Peyer's patch (tissue), 4 donors: ENCODE measurements at regions not wholly inside any gene's neighbourhood (a gene's known extent, or its start where the extent isn't known, plus 50 kb on each side); places are given as distances from the start of the nearest gene placed in this dataset.
"Not testable (repeated sequence)": the region's sequence is repeated elsewhere in the genome, so short reads cannot be mapped to it uniquely, and the experiment has no call there.

Source experiments
- DNase-seq, 3 donors: peaks; one replicate each; pipeline ENCODE4 v3.0.0-alpha.2; 2017 to 2019
- H3K27ac ChIP-seq, 4 donors: fragments of 200-600 bp; sonication (generic); one replicate each; pipeline ENCODE4 v1.5.1; 2016 to 2019
- H3K27me3 ChIP-seq, 2 donors: fragments of 200-600 bp; sonication (generic); one replicate each; pipeline ENCODE4 v1.5.1; 2019
- H3K36me3 ChIP-seq, 3 donors: fragments of 200-600 bp; sonication (generic); one replicate each; pipeline ENCODE4 v1.5.1; 2016 to 2019
- H3K4me1 ChIP-seq, 4 donors: fragments of 200-600 bp; sonication (generic); one replicate each; pipeline ENCODE4 v1.5.1; 2016 to 2019
- H3K4me3 ChIP-seq, 4 donors: fragments of 200-600 bp; sonication (generic); 1 replicate in 3 of 4; 2 replicates in 1 of 4; pipeline ENCODE4 v1.5.1; 2016 to 2019; ENCODE audit warnings: mild to moderate bottlenecking in 1 of 4
- H3K9me3 ChIP-seq, 4 donors: fragments of 200-600 bp; sonication (generic); one replicate each; pipeline ENCODE4 v1.5.1; 2016 to 2019; ENCODE audit warnings: mild to moderate bottlenecking in 1 of 4
- POLR2A ChIP-seq, 2 donors: fragments of 450-650 bp; IDR thresholded peaks; one replicate each; pipeline ENCODE4 v1.5.1; 2017; ENCODE audit warnings: antibody characterized with exemption in 2 of 2, mild to moderate bottlenecking in 2 of 2, moderate library complexity in 2 of 2
- TF ChIP-seq, protein P1 (sequence below), 6 experiments: fragments of 450-650 bp in 4 of 6; fragments of 200-600 bp in 2 of 6; sonication (generic) in 1 of 6; IDR thresholded peaks; one replicate each; pipeline ENCODE4 v1.5.1; 2017 to 2019; ENCODE audit warnings: antibody characterized with exemption in 6 of 6, mild to moderate bottlenecking in 3 of 6, moderate library complexity in 1 of 6

- no peak overlapping the region for H3K4me3 ChIP-seq
- no peak for DNase-seq
- TF ChIP-seq, protein P1, sequence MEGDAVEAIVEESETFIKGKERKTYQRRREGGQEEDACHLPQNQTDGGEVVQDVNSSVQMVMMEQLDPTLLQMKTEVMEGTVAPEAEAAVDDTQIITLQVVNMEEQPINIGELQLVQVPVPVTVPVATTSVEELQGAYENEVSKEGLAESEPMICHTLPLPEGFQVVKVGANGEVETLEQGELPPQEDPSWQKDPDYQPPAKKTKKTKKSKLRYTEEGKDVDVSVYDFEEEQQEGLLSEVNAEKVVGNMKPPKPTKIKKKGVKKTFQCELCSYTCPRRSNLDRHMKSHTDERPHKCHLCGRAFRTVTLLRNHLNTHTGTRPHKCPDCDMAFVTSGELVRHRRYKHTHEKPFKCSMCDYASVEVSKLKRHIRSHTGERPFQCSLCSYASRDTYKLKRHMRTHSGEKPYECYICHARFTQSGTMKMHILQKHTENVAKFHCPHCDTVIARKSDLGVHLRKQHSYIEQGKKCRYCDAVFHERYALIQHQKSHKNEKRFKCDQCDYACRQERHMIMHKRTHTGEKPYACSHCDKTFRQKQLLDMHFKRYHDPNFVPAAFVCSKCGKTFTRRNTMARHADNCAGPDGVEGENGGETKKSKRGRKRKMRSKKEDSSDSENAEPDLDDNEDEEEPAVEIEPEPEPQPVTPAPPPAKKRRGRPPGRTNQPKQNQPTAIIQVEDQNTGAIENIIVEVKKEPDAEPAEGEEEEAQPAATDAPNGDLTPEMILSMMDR (IDR thresholded peaks at IDR 0.05) = no peak
- TF ChIP-seq POLR2A (IDR thresholded peaks at IDR 0.05) = no peak
- no peaks in the 10 kb centered on the region for H3K9me3 ChIP-seq
- H3K27me3 ChIP-seq = no peaks in the 10 kb centered on the region
- no peaks in the 10 kb centered on the region for H3K36me3 ChIP-seq
- no peaks in the 10 kb centered on the region for H3K4me1 ChIP-seq
- H3K27ac ChIP-seq = no peak overlapping the region
Observed at GRCh38 chr4:106530821-106531220, 162.2 kb upstream of the GIMD1 start.

DNA sequence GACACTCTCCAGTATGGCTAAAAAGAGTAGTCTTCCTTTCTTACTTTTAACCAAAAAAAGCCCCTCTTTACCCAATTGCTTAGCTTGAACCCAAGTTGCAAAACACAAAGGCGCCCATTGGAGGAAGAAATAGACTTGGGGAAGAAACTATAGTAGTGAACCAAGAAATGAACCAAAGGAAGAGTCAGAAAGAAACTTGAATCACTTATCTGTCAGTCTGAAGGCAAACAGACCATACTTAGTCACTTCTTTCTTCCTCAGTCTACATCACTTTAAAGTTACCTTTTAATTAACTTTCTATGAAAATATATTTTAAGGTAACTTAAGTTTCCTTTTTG lies 161.4 kb upstream of the GIMD1 start:
- TF ChIP-seq POLR2A (IDR thresholded peaks at IDR 0.05) = no peak
- TF ChIP-seq, protein P1 (IDR thresholded peaks at IDR 0.05) = no peak
- Histone ChIP-seq H3K4me1 (no peaks in the 10 kb centered on the region), H3K4me3 (no peak overlapping the region), H3K27ac (no peak overlapping the region), H3K36me3 (no peaks in the 10 kb centered on the region), H3K27me3 (no peaks in the 10 kb centered on the region), H3K9me3 (no peaks in the 10 kb centered on the region)
- DNase-seq = no peak

DNA sequence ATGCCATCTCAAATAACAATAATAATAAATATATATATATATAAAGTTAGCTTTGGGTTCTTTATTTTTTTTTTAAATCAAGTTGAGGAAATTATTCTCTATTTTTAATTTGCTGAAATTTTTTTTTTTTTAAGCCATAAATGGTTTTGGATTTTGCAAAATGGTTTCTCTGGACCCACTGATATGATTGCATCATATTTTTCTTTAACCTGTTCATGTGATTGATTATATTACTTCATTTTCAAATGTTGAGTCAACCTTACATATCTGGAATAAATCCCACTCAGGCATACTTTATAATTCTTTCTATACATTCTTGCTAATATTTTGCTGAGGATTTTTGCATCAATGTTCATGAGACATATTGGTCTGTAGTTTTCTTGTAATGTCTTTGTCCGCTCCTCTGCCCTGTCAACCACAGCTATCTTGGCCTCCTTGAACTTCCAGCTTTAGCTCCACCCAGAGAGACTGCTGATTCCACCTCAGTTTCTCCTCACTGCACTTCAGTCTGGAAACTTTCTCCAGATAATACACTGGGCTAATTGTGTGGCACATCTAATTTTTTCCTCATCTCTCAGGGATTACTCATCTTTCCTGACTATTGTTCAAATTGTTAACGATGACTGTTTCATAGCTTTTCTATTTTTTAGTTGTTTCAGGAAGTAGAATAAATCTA lies 160.9 kb upstream of the GIMD1 start:
- no peaks in the 10 kb centered on the region for H3K9me3 ChIP-seq
- no peaks in the 10 kb centered on the region for H3K27me3 ChIP-seq
- TF ChIP-seq, protein P1 (IDR thresholded peaks at IDR 0.05) = no peak
- TF ChIP-seq POLR2A (IDR thresholded peaks at IDR 0.05) = no peak
- no peak overlapping the region for H3K27ac ChIP-seq
- no peaks in the 10 kb centered on the region for H3K4me1 ChIP-seq
- no peak overlapping the region for H3K4me3 ChIP-seq
- DNase-seq = no peak
- no peaks in the 10 kb centered on the region for H3K36me3 ChIP-seq

DNA sequence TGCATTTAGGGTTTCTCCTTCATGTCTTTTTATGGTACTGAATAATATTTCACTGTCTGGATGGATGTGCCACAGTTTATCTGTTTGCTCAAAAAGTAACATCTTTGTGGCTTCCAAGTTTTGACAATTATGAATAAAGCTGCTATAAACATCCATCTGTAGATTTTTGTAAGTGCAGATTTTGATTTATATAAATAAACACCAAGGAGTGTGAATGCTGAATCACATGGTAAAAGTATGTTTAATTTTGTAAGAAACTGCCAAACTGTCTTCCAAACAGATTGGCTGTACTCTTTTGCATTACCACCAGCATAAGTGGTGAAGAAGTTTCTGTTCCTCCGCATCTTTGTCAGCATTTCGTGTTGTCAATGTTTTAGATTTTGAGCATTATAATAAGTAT lies 158.7 kb upstream of the GIMD1 start:
- H3K27ac ChIP-seq = no peak overlapping the region
- DNase-seq = no peak
- no peaks in the 10 kb centered on the region for H3K27me3 ChIP-seq

DNA sequence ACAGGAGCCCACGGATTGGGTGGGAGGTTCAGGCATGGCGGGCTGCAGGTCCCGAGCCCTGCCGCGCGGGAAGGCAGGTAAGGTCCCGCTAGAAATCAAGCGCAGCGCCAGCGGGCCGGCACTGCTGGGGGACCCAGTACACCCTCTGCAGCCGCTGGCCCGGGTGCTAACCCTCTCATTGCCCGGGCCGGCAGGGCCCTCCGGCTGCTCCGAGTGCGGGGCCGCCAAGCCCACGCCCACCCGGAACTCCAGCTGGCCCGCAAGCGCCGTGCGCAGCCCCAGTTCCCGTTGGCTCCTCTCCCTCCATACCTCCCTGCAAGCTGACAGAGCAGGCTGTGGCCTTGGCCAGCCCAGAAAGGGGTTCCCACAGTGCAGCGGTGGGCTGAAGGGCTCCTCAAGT lies 156.8 kb upstream of the GIMD1 start:
- H3K27ac ChIP-seq, H3K36me3 ChIP-seq, DNase-seq, H3K9me3 ChIP-seq, H3K4me3 ChIP-seq, H3K4me1 ChIP-seq, H3K27me3 ChIP-seq: not testable (repeated sequence)

More for the DNA sequence above, 158.7 kb upstream of the GIMD1 start:
- Histone ChIP-seq H3K36me3 (no peaks in the 10 kb centered on the region), H3K9me3 (no peaks in the 10 kb centered on the region), H3K4me1 (no peaks in the 10 kb centered on the region), H3K4me3 (no peak overlapping the region)
- no peak for TF ChIP-seq POLR2A (IDR thresholded peaks at IDR 0.05)
- TF ChIP-seq, protein P1 (IDR thresholded peaks at IDR 0.05) = no peak

GRCh38 chr4:106524772-106525171 lies 156.2 kb upstream of the GIMD1 start:
- DNase-seq, H3K27ac ChIP-seq, H3K9me3 ChIP-seq: not testable (repeated sequence)

GRCh38 chr4:106522839-106523238 lies 154.3 kb upstream of the GIMD1 start:
- Histone ChIP-seq H3K9me3 (no peaks in the 10 kb centered on the region), H3K4me3 (no peak overlapping the region), H3K27ac (no peak overlapping the region), H3K4me1 (no peaks in the 10 kb centered on the region), H3K36me3 (no peaks in the 10 kb centered on the region), H3K27me3 (no peaks in the 10 kb centered on the region)
- DNase-seq = no peak
- TF ChIP-seq, protein P1 (IDR thresholded peaks at IDR 0.05) = no peak
- TF ChIP-seq POLR2A (IDR thresholded peaks at IDR 0.05) = no peak

More at GRCh38 chr4:106524772-106525171, 156.2 kb upstream of the GIMD1 start:
- not testable (repeated sequence) for H3K4me1 ChIP-seq, H3K27me3 ChIP-seq, H3K36me3 ChIP-seq, H3K4me3 ChIP-seq
